HCT116 (cell line): ENCODE measurements at regions not wholly inside any gene's neighbourhood (a gene's known extent, or its start where the extent isn't known, plus 50 kb on each side); places are given as distances from the start of the nearest gene placed in this dataset.

Experiments
- ATAC-seq: fragments of 200-7000 bp; cut with Tn5 transposase; 2 replicates; pipeline ENCODE4 v1.9.1; 2020; ENCODE audit warnings: mild to moderate bottlenecking, moderate library complexity
- BruUV-seq: library from RNA; stranded (reverse); fragments of 400-500 nt; replicated peaks from 2 replicates; lab custom pipeline; 2021; lab: Mats Ljungman, UMichigan
- CTCF ChIA-PET: fragments of 300-600 bp; sonication (Branson Sonifier 250); formaldehyde crosslinking; loops from one replicate; lab custom pipeline; 2021; ENCODE audit warnings: antibody characterized with exemption; lab: Charles Lee
- POLR2A ChIA-PET: fragments of 300-600, 350-600 bp; sonication (Branson Sonifier 250); formaldehyde crosslinking; loops from one replicate; lab custom pipeline; 2021; ENCODE audit warnings: antibody characterized with exemption; lab: Charles Lee
- RAD21 ChIA-PET, 2 experiments: fragments of 300-600 bp; sonication (Branson Sonifier 250); formaldehyde crosslinking; loops; one replicate each; lab custom pipeline; 2023; ENCODE audit warnings: low total read pairs in 2 of 2; ENCODE audit not compliant: uncharacterized antibody in 2 of 2, unreplicated experiment in 2 of 2, low non-redundant PET in 1 of 2; lab: Charles Lee
- DNase-seq: peaks from one replicate; pipeline ENCODE4 v3.0.0-alpha.2; 2010; ENCODE audit warnings: low read depth, low spot score
- H2AFZ ChIP-seq: fragments of 200-600 bp; shearing (Covaris generic), sonication (generic); 2 replicates; pipeline ENCODE4 v1.6.1; 2017; ENCODE audit warnings: low read depth, mixed run types, mixed read lengths, antibody characterized with exemption, low read length; ENCODE audit not compliant: poor library complexity, severe bottlenecking
- H3K27ac ChIP-seq: 2 replicates; pipeline ENCODE4 v1.5.1; 2012; ENCODE audit warnings: low read depth, low read length
- H3K27me3 ChIP-seq: fragments of 200-600 bp; sonication (generic); 2 replicates; pipeline ENCODE4 v1.6.1; 2016; ENCODE audit warnings: mixed run types, low read length, mixed read lengths; ENCODE audit not compliant: insufficient read depth
- H3K36me3 ChIP-seq, 2 experiments: fragments of 200-500 bp in 1 of 2; fragments of 200-600 bp in 1 of 2; sonication (Bioruptor generic) in 1 of 2; sonication (generic) in 1 of 2; 2 replicates each; pipeline versions ENCODE4 v1.5.1 to v1.6.1; 2014 to 2016; ENCODE audit warnings: low read length in 2 of 2, inconsistent platforms in 1 of 2, mixed read lengths in 1 of 2, mixed run types in 1 of 2; ENCODE audit not compliant: insufficient read depth in 2 of 2, control insufficient read depth in 1 of 2
- H3K4me1 ChIP-seq, 2 experiments: fragments of 200-600 bp in 1 of 2; sonication (generic) in 1 of 2; 2 replicates each; pipeline versions ENCODE4 v1.5.1 to v1.6.1; 2012 to 2017; ENCODE audit warnings: low read length in 2 of 2, inconsistent platforms in 1 of 2, mild to moderate bottlenecking in 1 of 2, mixed read lengths in 1 of 2, mixed run types in 1 of 2, moderate library complexity in 1 of 2; ENCODE audit not compliant: insufficient read depth in 2 of 2, control insufficient read depth in 1 of 2
- H3K4me2 ChIP-seq: fragments of 200-600 bp; sonication (generic); 2 replicates; pipeline ENCODE4 v1.6.1; 2017; ENCODE audit warnings: mixed run types, low read length, mixed read lengths
- H3K4me3 ChIP-seq, 2 experiments: fragments of 200-600 bp in 1 of 2; sonication (generic) in 1 of 2; replicated peaks in 1 of 2; 2 replicates each; pipeline ENCODE4 v1.5.1; 2011 to 2016; ENCODE audit warnings: low read length in 2 of 2, control low read depth in 1 of 2, low read depth in 1 of 2, mild to moderate bottlenecking in 1 of 2, mixed read lengths in 1 of 2, mixed run types in 1 of 2
- H3K79me2 ChIP-seq: fragments of 200-600 bp; sonication (generic); 2 replicates; pipeline ENCODE4 v1.6.1; 2017; ENCODE audit warnings: mild to moderate bottlenecking, mixed run types, low read length, moderate library complexity, mixed read lengths; ENCODE audit not compliant: insufficient read depth
- H3K9ac ChIP-seq: fragments of 200-600 bp; sonication (generic); 2 replicates; pipeline ENCODE4 v1.6.1; 2016; ENCODE audit warnings: low read length, mixed read lengths
- H3K9me2 ChIP-seq: fragments of 200-600 bp; sonication (generic), shearing (Covaris generic); 2 replicates; pipeline ENCODE4 v1.6.1; 2017; ENCODE audit warnings: mixed run types, mild to moderate bottlenecking, moderate library complexity; ENCODE audit not compliant: insufficient read depth
- H3K9me3 ChIP-seq, 2 experiments: fragments of 200-500 bp in 1 of 2; fragments of 200-600 bp in 1 of 2; sonication (Bioruptor generic) in 1 of 2; sonication (generic) in 1 of 2; 2 replicates each; pipeline ENCODE4 v1.6.1; 2014 to 2017; ENCODE audit warnings: low read length in 2 of 2, mixed read lengths in 2 of 2, inconsistent platforms in 1 of 2, low read depth in 1 of 2, mild to moderate bottlenecking in 1 of 2, mixed run types in 1 of 2, moderate library complexity in 1 of 2; ENCODE audit not compliant: control insufficient read depth in 1 of 2, insufficient read depth in 1 of 2
- H4K20me1 ChIP-seq: fragments of 200-600 bp; sonication (generic), shearing (Covaris generic); 2 replicates; pipeline ENCODE4 v1.6.1; 2017; ENCODE audit warnings: mixed run types, mild to moderate bottlenecking, moderate library complexity; ENCODE audit not compliant: insufficient read depth
- CBX3 ChIP-seq: IDR thresholded peaks from 2 replicates; pipeline ENCODE4 v1.6.1; 2012; ENCODE audit warnings: low read depth
- CEBPB ChIP-seq: IDR thresholded peaks from 2 replicates; pipeline ENCODE4 v1.6.1; 2012; ENCODE audit warnings: low read depth
- EGR1 ChIP-seq: IDR thresholded peaks from 2 replicates; pipeline ENCODE4 v1.6.1; 2012; ENCODE audit warnings: low read depth
- EZH2 ChIP-seq: fragments of 200-600 bp; sonication (generic); IDR thresholded peaks from 2 replicates; pipeline ENCODE4 v1.6.1; 2017; ENCODE audit warnings: antibody characterized with exemption, mixed run types
- FOSL1 ChIP-seq: IDR thresholded peaks from 2 replicates; pipeline ENCODE4 v1.6.1; 2012; ENCODE audit warnings: low read depth
- POLR2A ChIP-seq: IDR thresholded peaks from 2 replicates; pipeline ENCODE4 v1.7.0; 2011; ENCODE audit warnings: borderline replicate concordance; ENCODE audit not compliant: insufficient read depth, insufficient read length; ENCODE audit errors: extremely low read depth
- POLR2AphosphoS5 ChIP-seq: IDR thresholded peaks from 2 replicates; pipeline ENCODE4 v1.6.1; 2011; ENCODE audit warnings: mild to moderate bottlenecking, low read depth, low read length, moderate library complexity
- SP1 ChIP-seq: IDR thresholded peaks from 2 replicates; pipeline ENCODE4 v1.6.1; 2012; ENCODE audit warnings: low read depth
- SRF ChIP-seq: IDR thresholded peaks from 2 replicates; pipeline ENCODE4 v1.6.1; 2012; ENCODE audit warnings: low read depth
- TCF7L2 ChIP-seq: IDR thresholded peaks from 2 replicates; pipeline ENCODE4 v1.7.0; 2011; ENCODE audit warnings: borderline replicate concordance, inconsistent platforms; ENCODE audit not compliant: insufficient read depth, insufficient read length; ENCODE audit errors: extremely low read depth
- YY1 ChIP-seq: IDR thresholded peaks from 2 replicates; pipeline ENCODE4 v1.6.1; 2011; ENCODE audit warnings: low read length, low read depth, moderate library complexity, mild to moderate bottlenecking; ENCODE audit not compliant: insufficient replicate concordance; ENCODE audit errors: extremely low read depth
- ZFX ChIP-seq: fragments of 450-650 bp; IDR thresholded peaks from 2 replicates; pipeline ENCODE4 v1.6.1; 2017
- ZNF274 ChIP-seq: fragments of 200-500 bp; sonication (Bioruptor generic); IDR thresholded peaks from 2 replicates; pipeline ENCODE4 v1.6.1; 2014; ENCODE audit warnings: mild to moderate bottlenecking, low read depth, low read length, inconsistent platforms
- intact Hi-C: fragments of 100-400 bp; cut with micrococcal nuclease; formaldehyde crosslinking; loops from 2 replicates; pipeline ENCODE4 v1.10.0; 2022
- TF ChIP-seq, protein P1 (sequence below): IDR thresholded peaks from 2 replicates; pipeline ENCODE4 v1.6.1; 2012; ENCODE audit warnings: low read depth
- TF ChIP-seq, protein P2 (sequence below): IDR thresholded peaks from 2 replicates; pipeline ENCODE4 v1.6.1; 2012
- TF ChIP-seq, protein P3 (sequence below): IDR thresholded peaks from 2 replicates; pipeline ENCODE4 v1.6.1; 2011; ENCODE audit warnings: mild to moderate bottlenecking, low read length, moderate library complexity; ENCODE audit not compliant: insufficient replicate concordance; ENCODE audit errors: extremely low read depth

DNA sequence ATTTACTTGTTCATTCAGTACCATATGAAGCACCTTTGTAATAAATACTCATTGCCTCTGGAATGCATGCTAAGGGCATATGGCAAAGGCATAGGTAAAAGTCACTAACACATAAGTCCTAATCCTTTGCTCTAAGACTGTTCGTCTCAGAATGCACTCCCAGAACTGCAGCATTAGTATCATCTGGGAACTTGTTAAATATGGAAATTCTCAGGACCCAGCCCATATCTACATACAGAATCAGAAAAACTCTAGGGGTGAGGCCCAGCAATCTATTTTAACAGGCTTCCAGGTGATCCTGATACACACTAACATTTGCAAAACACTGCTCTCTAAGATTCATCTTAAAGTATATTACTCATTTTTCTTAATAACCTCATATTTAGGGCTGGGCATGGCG lies 113.8 kb upstream of the CDH6 start:
- H3K9me2 ChIP-seq = no peaks in the 10 kb centered on the region
- H3K4me1 ChIP-seq = no peaks in the 10 kb centered on the region
- no peak overlapping the region for H3K27ac ChIP-seq
- intact Hi-C loops = no loop called here
- no peak overlapping the region for H3K9ac ChIP-seq
- no peak for DNase-seq
- H3K27me3 ChIP-seq = no peaks in the 10 kb centered on the region
- H3K36me3 ChIP-seq = no peaks in the 10 kb centered on the region; a peak in 1 of 4 replicates
- no peaks in the 10 kb centered on the region for H3K79me2 ChIP-seq
- TF ChIP-seq TCF7L2 = no peak
- TF ChIP-seq ZFX = no peak
- TF ChIP-seq YY1 = no peak
- TF ChIP-seq SP1 = no peak
- TF ChIP-seq, protein P1, sequence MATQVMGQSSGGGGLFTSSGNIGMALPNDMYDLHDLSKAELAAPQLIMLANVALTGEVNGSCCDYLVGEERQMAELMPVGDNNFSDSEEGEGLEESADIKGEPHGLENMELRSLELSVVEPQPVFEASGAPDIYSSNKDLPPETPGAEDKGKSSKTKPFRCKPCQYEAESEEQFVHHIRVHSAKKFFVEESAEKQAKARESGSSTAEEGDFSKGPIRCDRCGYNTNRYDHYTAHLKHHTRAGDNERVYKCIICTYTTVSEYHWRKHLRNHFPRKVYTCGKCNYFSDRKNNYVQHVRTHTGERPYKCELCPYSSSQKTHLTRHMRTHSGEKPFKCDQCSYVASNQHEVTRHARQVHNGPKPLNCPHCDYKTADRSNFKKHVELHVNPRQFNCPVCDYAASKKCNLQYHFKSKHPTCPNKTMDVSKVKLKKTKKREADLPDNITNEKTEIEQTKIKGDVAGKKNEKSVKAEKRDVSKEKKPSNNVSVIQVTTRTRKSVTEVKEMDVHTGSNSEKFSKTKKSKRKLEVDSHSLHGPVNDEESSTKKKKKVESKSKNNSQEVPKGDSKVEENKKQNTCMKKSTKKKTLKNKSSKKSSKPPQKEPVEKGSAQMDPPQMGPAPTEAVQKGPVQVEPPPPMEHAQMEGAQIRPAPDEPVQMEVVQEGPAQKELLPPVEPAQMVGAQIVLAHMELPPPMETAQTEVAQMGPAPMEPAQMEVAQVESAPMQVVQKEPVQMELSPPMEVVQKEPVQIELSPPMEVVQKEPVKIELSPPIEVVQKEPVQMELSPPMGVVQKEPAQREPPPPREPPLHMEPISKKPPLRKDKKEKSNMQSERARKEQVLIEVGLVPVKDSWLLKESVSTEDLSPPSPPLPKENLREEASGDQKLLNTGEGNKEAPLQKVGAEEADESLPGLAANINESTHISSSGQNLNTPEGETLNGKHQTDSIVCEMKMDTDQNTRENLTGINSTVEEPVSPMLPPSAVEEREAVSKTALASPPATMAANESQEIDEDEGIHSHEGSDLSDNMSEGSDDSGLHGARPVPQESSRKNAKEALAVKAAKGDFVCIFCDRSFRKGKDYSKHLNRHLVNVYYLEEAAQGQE = no peak
- TF ChIP-seq EZH2 = no peak
- no peak for TF ChIP-seq POLR2AphosphoS5
- TF ChIP-seq, protein P2, sequence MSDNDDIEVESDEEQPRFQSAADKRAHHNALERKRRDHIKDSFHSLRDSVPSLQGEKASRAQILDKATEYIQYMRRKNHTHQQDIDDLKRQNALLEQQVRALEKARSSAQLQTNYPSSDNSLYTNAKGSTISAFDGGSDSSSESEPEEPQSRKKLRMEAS = no peak
- no peak for TF ChIP-seq CEBPB
- no peak for TF ChIP-seq POLR2A
- TF ChIP-seq SRF = no peak
- no peak for TF ChIP-seq FOSL1
- TF ChIP-seq, protein P3, sequence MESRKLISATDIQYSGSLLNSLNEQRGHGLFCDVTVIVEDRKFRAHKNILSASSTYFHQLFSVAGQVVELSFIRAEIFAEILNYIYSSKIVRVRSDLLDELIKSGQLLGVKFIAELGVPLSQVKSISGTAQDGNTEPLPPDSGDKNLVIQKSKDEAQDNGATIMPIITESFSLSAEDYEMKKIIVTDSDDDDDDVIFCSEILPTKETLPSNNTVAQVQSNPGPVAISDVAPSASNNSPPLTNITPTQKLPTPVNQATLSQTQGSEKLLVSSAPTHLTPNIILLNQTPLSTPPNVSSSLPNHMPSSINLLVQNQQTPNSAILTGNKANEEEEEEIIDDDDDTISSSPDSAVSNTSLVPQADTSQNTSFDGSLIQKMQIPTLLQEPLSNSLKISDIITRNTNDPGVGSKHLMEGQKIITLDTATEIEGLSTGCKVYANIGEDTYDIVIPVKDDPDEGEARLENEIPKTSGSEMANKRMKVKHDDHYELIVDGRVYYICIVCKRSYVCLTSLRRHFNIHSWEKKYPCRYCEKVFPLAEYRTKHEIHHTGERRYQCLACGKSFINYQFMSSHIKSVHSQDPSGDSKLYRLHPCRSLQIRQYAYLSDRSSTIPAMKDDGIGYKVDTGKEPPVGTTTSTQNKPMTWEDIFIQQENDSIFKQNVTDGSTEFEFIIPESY = no peak
- no peak for TF ChIP-seq CBX3
- TF ChIP-seq ZNF274 = no peak
- TF ChIP-seq EGR1 = no peak
- ChIA-PET CTCF (no interaction called here), RAD21 (no interaction called here), POLR2A (no interaction called here)
- H4K20me1 ChIP-seq = no peaks in the 10 kb centered on the region
- no TSS peak for BruUV-seq
- peaks cover 5 to 24% of the 10 kb centered on the region in 2 experiments; a peak in 2 of 4 replicates for H3K9me3 ChIP-seq
- H3K4me3 ChIP-seq = no peak overlapping the region
- H3K4me2 ChIP-seq = no peak overlapping the region
- no peak for ATAC-seq
- no peak overlapping the region for H2AFZ ChIP-seq
